Hepatocyte (in vitro differentiated cells): ENCODE measurements at regions not wholly inside any gene's neighbourhood (a gene's known extent, or its start where the extent isn't known, plus 50 kb on each side); places are given as distances from the start of the nearest gene placed in this dataset.

Experiments used
- EZH2 ChIP-seq: fragments of 200-600 bp; sonication (generic); IDR thresholded peaks from 2 replicates; pipeline ENCODE4 v1.6.1; 2016; ENCODE audit warnings: antibody characterized with exemption, mild to moderate bottlenecking, borderline replicate concordance
- EZH2phosphoT487 ChIP-seq: fragments of 200-600 bp; sonication (generic); IDR thresholded peaks from one replicate; pipeline ENCODE4 v1.6.1; 2018; ENCODE audit warnings: antibody characterized with exemption, mild to moderate bottlenecking, low read depth, moderate library complexity; ENCODE audit not compliant: unreplicated experiment, severe bottlenecking
- TF ChIP-seq, protein P1 (sequence below): fragments of 200-600 bp; sonication (generic); IDR thresholded peaks from 2 replicates; pipeline ENCODE4 v1.5.1; 2016; ENCODE audit warnings: antibody characterized with exemption, mild to moderate bottlenecking; ENCODE audit not compliant: poor library complexity

DNA sequence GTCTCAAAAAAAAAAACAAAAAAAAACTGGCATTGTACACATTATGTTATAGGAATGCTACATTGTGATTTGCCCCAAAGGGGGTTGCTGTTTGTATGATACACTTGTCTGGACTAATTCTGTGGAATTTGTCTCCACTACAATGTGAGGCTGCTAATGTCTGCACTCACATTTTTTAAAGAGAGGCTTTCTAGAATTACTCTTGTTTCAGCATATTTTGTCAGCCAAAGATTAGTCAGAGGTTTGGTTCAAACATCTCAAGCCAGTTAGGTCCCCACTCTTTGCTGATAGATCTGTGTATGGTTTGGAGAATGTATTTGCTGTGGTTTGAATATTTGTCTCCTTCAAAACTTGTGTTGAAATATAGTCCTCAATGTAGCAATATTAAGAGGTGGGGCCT, 59.3 kb upstream of the ZNF169 start:
- TF ChIP-seq, protein P1, sequence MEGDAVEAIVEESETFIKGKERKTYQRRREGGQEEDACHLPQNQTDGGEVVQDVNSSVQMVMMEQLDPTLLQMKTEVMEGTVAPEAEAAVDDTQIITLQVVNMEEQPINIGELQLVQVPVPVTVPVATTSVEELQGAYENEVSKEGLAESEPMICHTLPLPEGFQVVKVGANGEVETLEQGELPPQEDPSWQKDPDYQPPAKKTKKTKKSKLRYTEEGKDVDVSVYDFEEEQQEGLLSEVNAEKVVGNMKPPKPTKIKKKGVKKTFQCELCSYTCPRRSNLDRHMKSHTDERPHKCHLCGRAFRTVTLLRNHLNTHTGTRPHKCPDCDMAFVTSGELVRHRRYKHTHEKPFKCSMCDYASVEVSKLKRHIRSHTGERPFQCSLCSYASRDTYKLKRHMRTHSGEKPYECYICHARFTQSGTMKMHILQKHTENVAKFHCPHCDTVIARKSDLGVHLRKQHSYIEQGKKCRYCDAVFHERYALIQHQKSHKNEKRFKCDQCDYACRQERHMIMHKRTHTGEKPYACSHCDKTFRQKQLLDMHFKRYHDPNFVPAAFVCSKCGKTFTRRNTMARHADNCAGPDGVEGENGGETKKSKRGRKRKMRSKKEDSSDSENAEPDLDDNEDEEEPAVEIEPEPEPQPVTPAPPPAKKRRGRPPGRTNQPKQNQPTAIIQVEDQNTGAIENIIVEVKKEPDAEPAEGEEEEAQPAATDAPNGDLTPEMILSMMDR = no peak
- TF ChIP-seq EZH2phosphoT487 (no peak), EZH2 (no peak)
